Caco-2 (cell line): ENCODE measurements at regions not wholly inside any gene's neighbourhood (a gene's known extent, or its start where the extent isn't known, plus 50 kb on each side); places are given as distances from the start of the nearest gene placed in this dataset.

Source experiments
- BruUV-seq: library from RNA; stranded (reverse); fragments of 400-500 nt; replicated peaks from 2 replicates; lab custom pipeline; 2021; lab: Mats Ljungman, UMichigan
- CTCF ChIA-PET: fragments of 300-600 bp; sonication (Branson Sonifier 250); formaldehyde crosslinking; loops from one replicate; lab custom pipeline; 2022; ENCODE audit warnings: antibody characterized with exemption; lab: Charles Lee
- POLR2A ChIA-PET: fragments of 300-600 bp; sonication (Branson Sonifier 250); formaldehyde crosslinking; loops from one replicate; lab custom pipeline; 2022; ENCODE audit warnings: antibody characterized with exemption; lab: Charles Lee
- DNase-seq, 2 experiments: peaks; one replicate each; pipeline versions ENCODE4 v3.0.0 to v3.0.0-alpha.2; 2020 to 2022
- H3K27me3 ChIP-seq: replicated peaks from 2 replicates; pipeline ENCODE4 v1.6.0; 2011; ENCODE audit warnings: low read length; ENCODE audit not compliant: control insufficient read depth, insufficient read depth
- H3K36me3 ChIP-seq: 2 replicates; pipeline ENCODE4 v1.5.1; 2011; ENCODE audit warnings: low read length; ENCODE audit not compliant: control insufficient read depth, insufficient read depth
- H3K4me1 ChIP-seq: fragments of 250-450 bp; sonication (Bioruptor Pico); 2 replicates; pipeline ENCODE4 v1.5.1; 2020; ENCODE audit warnings: mild to moderate bottlenecking
- H3K4me3 ChIP-seq: 2 replicates; pipeline ENCODE4 v1.5.1; 2011; ENCODE audit warnings: low read depth, mild to moderate bottlenecking, control low read depth, low read length
- H3K9me3 ChIP-seq: fragments of 250-450 bp; sonication (Bioruptor Pico); 2 replicates; pipeline ENCODE4 v1.5.1; 2020; ENCODE audit warnings: mild to moderate bottlenecking, moderate library complexity
- H3K27ac Mint-ChIP-seq: one replicate; pipeline ENCODE4 v1.8.0; 2022; ENCODE audit warnings: mixed read lengths; ENCODE audit not compliant: unreplicated experiment
- H3K27me3 Mint-ChIP-seq: one replicate; pipeline ENCODE4 v1.8.0; 2022; ENCODE audit warnings: mixed read lengths; ENCODE audit not compliant: insufficient read depth, unreplicated experiment
- H3K36me3 Mint-ChIP-seq: one replicate; pipeline ENCODE4 v1.8.0; 2022; ENCODE audit warnings: mild to moderate bottlenecking, mixed read lengths; ENCODE audit not compliant: insufficient read depth, unreplicated experiment
- H3K4me1 Mint-ChIP-seq: one replicate; pipeline ENCODE4 v1.8.0; 2022; ENCODE audit warnings: low read depth, mixed read lengths; ENCODE audit not compliant: unreplicated experiment
- H3K4me3 Mint-ChIP-seq: one replicate; pipeline ENCODE4 v1.8.0; 2022; ENCODE audit warnings: mild to moderate bottlenecking, moderate library complexity, mixed read lengths; ENCODE audit not compliant: unreplicated experiment
- H3K9me3 Mint-ChIP-seq: one replicate; pipeline ENCODE4 v1.8.0; 2022; ENCODE audit warnings: mixed read lengths; ENCODE audit not compliant: unreplicated experiment
- intact Hi-C: fragments of 100-400 bp; cut with micrococcal nuclease; formaldehyde crosslinking; loops from one replicate; pipeline ENCODE4 v1.10.0; 2022; ENCODE audit not compliant: unreplicated experiment
- TF ChIP-seq, protein P1 (sequence below), 2 experiments: fragments of 200-600 bp in 1 of 2; IDR thresholded peaks; 1 replicate in 1 of 2; 2 replicates in 1 of 2; pipeline versions ENCODE4 v1.5.1 to v1.8.0; 2011 to 2022; ENCODE audit warnings: antibody characterized with exemption in 1 of 2, control low read depth in 1 of 2, inconsistent platforms in 1 of 2, low read depth in 1 of 2, low read length in 1 of 2, mild to moderate bottlenecking in 1 of 2, moderate library complexity in 1 of 2; ENCODE audit not compliant: insufficient read depth in 1 of 2, severe bottlenecking in 1 of 2, unreplicated experiment in 1 of 2

- Histone ChIP-seq H3K27me3 (no peaks in the 10 kb centered on the region), H3K36me3 (no peaks in the 10 kb centered on the region; the same call in 1 of the 2 replicates), H3K4me3 (no peak overlapping the region), H3K9me3 (no peaks in the 10 kb centered on the region), H3K4me1 (peaks cover 38% of the 10 kb centered on the region)
- H3K4me3 Mint-ChIP-seq, result no peak overlapping the region
- DNase-seq, result no peak
- TF ChIP-seq, protein P1, sequence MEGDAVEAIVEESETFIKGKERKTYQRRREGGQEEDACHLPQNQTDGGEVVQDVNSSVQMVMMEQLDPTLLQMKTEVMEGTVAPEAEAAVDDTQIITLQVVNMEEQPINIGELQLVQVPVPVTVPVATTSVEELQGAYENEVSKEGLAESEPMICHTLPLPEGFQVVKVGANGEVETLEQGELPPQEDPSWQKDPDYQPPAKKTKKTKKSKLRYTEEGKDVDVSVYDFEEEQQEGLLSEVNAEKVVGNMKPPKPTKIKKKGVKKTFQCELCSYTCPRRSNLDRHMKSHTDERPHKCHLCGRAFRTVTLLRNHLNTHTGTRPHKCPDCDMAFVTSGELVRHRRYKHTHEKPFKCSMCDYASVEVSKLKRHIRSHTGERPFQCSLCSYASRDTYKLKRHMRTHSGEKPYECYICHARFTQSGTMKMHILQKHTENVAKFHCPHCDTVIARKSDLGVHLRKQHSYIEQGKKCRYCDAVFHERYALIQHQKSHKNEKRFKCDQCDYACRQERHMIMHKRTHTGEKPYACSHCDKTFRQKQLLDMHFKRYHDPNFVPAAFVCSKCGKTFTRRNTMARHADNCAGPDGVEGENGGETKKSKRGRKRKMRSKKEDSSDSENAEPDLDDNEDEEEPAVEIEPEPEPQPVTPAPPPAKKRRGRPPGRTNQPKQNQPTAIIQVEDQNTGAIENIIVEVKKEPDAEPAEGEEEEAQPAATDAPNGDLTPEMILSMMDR (IDR thresholded peaks at IDR 0.05; ENCODE audit: insufficient read depth in 1 of 2, low read depth in 1 of 2, low read length in 1 of 2, severe bottlenecking in 1 of 2, unreplicated experiment in 1 of 2), result no peak
- intact Hi-C loops, result loop anchor here (1.0 to 10.0 kb wide), 3 partner anchors 85 to 553 kb away; no protein-coding TSS in a partner anchor
- no TSS peak for BruUV-seq
- no peaks in the 10 kb centered on the region for H3K9me3 Mint-ChIP-seq
- no peaks in the 10 kb centered on the region for H3K36me3 Mint-ChIP-seq
- no peaks in the 10 kb centered on the region for H3K27me3 Mint-ChIP-seq
- ChIA-PET POLR2A (interaction anchor here (0.5 to 3.4 kb wide), 4 partner anchors 15 to 101 kb away, joined by 3 to 15 read pairs (median 4); partner anchors contain the start of gene GLRX5), CTCF (interaction anchor here (0.6 to 1.7 kb wide), 20 partner anchors 8 to 117 kb away, joined by 3 to 29 read pairs (median 6); partner anchors contain the start of genes GLRX5 and SYNE3)
- no peak overlapping the region for H3K27ac Mint-ChIP-seq
- H3K4me1 Mint-ChIP-seq, result peaks cover 24% of the 10 kb centered on the region
Observed at GRCh38 chr14:95442016-95442632, 74.3 kb downstream of the SYNE3 start.

- H3K4me3 Mint-ChIP-seq, result no peak overlapping the region
- POLR2A ChIA-PET, result no interaction called here
- intact Hi-C loops, result loop anchor here (10.0 kb wide), 1 partner anchor 554 kb away; no protein-coding TSS in a partner anchor
- H3K9me3 ChIP-seq, result no peaks in the 10 kb centered on the region
- CTCF ChIA-PET, result interaction anchor here (0.8 kb wide), 1 partner anchor 9 kb away, joined by 5 read pairs; no protein-coding TSS in a partner anchor
- H3K4me1 Mint-ChIP-seq, result peaks cover 17% of the 10 kb centered on the region
- no peaks in the 10 kb centered on the region for H3K9me3 Mint-ChIP-seq
- H3K4me3 ChIP-seq, result no peak overlapping the region
- TF ChIP-seq, protein P1 (IDR thresholded peaks at IDR 0.05; ENCODE audit: insufficient read depth in 1 of 2, low read depth in 1 of 2, low read length in 1 of 2, severe bottlenecking in 1 of 2, unreplicated experiment in 1 of 2), result no peak
- BruUV-seq, result no TSS peak
- DNase-seq, result no peak
- no peak overlapping the region for H3K27ac Mint-ChIP-seq
- H3K4me1 ChIP-seq, result peaks cover 37% of the 10 kb centered on the region
- no peaks in the 10 kb centered on the region for H3K27me3 ChIP-seq
- no peaks in the 10 kb centered on the region; the same call in 1 of the 2 replicates for H3K36me3 ChIP-seq
- H3K36me3 Mint-ChIP-seq, result no peaks in the 10 kb centered on the region
- no peaks in the 10 kb centered on the region for H3K27me3 Mint-ChIP-seq
Observed at GRCh38 chr14:95440951-95441350, 75.5 kb downstream of the SYNE3 start.

GRCh38 chr14:95440496-95440895 lies 76.0 kb downstream of the SYNE3 start:
- Mint-ChIP-seq H3K27me3 (no peaks in the 10 kb centered on the region), H3K27ac (no peak overlapping the region), H3K4me1 (peaks cover 17% of the 10 kb centered on the region), H3K36me3 (no peaks in the 10 kb centered on the region), H3K9me3 (no peaks in the 10 kb centered on the region), H3K4me3 (no peak overlapping the region)
- H3K4me1 ChIP-seq, result peaks cover 32% of the 10 kb centered on the region
- no TSS peak for BruUV-seq
- CTCF ChIA-PET, result interaction anchor here (0.8 kb wide), 1 partner anchor 8 kb away, joined by 5 read pairs; no protein-coding TSS in a partner anchor
- H3K36me3 ChIP-seq, result no peaks in the 10 kb centered on the region; the same call in 1 of the 2 replicates
- no peaks in the 10 kb centered on the region for H3K27me3 ChIP-seq
- intact Hi-C loops, result loop anchor here (10.0 kb wide), 1 partner anchor 554 kb away; no protein-coding TSS in a partner anchor
- DNase-seq, result no peak
- POLR2A ChIA-PET, result no interaction called here
- H3K9me3 ChIP-seq, result no peaks in the 10 kb centered on the region
- no peak overlapping the region for H3K4me3 ChIP-seq
- TF ChIP-seq, protein P1 (IDR thresholded peaks at IDR 0.05; ENCODE audit: insufficient read depth in 1 of 2, low read depth in 1 of 2, low read length in 1 of 2, severe bottlenecking in 1 of 2, unreplicated experiment in 1 of 2), result no peak
